Smooth muscle cell (in vitro differentiated cells): ENCODE measurements at regions not wholly inside any gene's neighbourhood (a gene's known extent, or its start where the extent isn't known, plus 50 kb on each side); places are given as distances from the start of the nearest gene placed in this dataset.

Source experiments
- DNase-seq: peaks from one replicate; lab custom pipeline; 2025; ENCODE audit not compliant: unreplicated experiment; lab: John Stamatoyannopoulos, UW
- H2AFZ ChIP-seq: fragments of 200-600 bp; sonication (generic); 2 replicates; pipeline ENCODE4 v1.6.0; 2016; ENCODE audit warnings: antibody characterized with exemption, low read depth, mild to moderate bottlenecking
- H3F3A ChIP-seq: fragments of 200-600 bp; sonication (generic); 2 replicates; pipeline ENCODE4 v1.6.0; 2017; ENCODE audit warnings: antibody characterized with exemption, low read depth
- H3K27ac ChIP-seq: fragments of 200-600 bp; sonication (generic); 2 replicates; pipeline ENCODE4 v1.5.1; 2016; ENCODE audit warnings: low read depth, mild to moderate bottlenecking
- H3K27me3 ChIP-seq: fragments of 200-600 bp; sonication (generic); 2 replicates; pipeline ENCODE4 v1.6.1; 2016; ENCODE audit warnings: low read depth, mild to moderate bottlenecking
- H3K36me3 ChIP-seq: fragments of 200-600 bp; sonication (generic); 2 replicates; pipeline ENCODE4 v1.5.1; 2016; ENCODE audit warnings: low read depth
- H3K4me1 ChIP-seq: fragments of 200-600 bp; sonication (generic); 2 replicates; pipeline ENCODE4 v1.5.1; 2016; ENCODE audit warnings: low read depth
- H3K4me2 ChIP-seq: fragments of 200-600 bp; sonication (generic); 2 replicates; pipeline ENCODE4 v1.6.0; 2016; ENCODE audit warnings: mild to moderate bottlenecking
- H3K4me3 ChIP-seq: fragments of 200-600 bp; sonication (generic); 2 replicates; pipeline ENCODE4 v1.5.1; 2016; ENCODE audit warnings: mild to moderate bottlenecking
- H3K79me2 ChIP-seq: fragments of 200-600 bp; sonication (generic); 2 replicates; pipeline ENCODE4 v1.6.0; 2016; ENCODE audit warnings: low read depth, mild to moderate bottlenecking
- H3K9ac ChIP-seq: fragments of 200-600 bp; sonication (generic); 2 replicates; pipeline ENCODE4 v1.6.0; 2016; ENCODE audit warnings: low read depth
- H3K9me3 ChIP-seq: fragments of 200-600 bp; sonication (generic); replicated peaks from 2 replicates; pipeline ENCODE4 v1.5.1; 2016; ENCODE audit warnings: low read depth
- H4K20me1 ChIP-seq: fragments of 200-600 bp; sonication (generic); 2 replicates; pipeline ENCODE4 v1.6.0; 2016; ENCODE audit warnings: low read depth
- CTCF ChIP-seq: fragments of 200-600 bp; sonication (generic); IDR thresholded peaks from 2 replicates; pipeline ENCODE4 v1.5.1; 2017; ENCODE audit warnings: borderline replicate concordance, mild to moderate bottlenecking, antibody characterized with exemption; ENCODE audit not compliant: insufficient read depth, poor library complexity, severe bottlenecking
- WGBS: methylation state at CpG from one replicate; pipeline ENCODE4 v1.1.7; 2016; ENCODE audit warnings: low lambda C conversion rate; 5-methylcytosine and 5-hydroxymethylcytosine counted together

- Histone ChIP-seq H3K79me2 (no peaks in the 10 kb centered on the region), H3K9me3 (no peaks in the 10 kb centered on the region), H3K36me3 (no peaks in the 10 kb centered on the region), H3K4me2 (no peak overlapping the region), H2AFZ (no peak overlapping the region), H3K4me1 (peaks cover 8% of the 10 kb centered on the region), H4K20me1 (no peaks in the 10 kb centered on the region), H3K27ac (no peak overlapping the region), H3K4me3 (no peak overlapping the region), H3K27me3 (no peaks in the 10 kb centered on the region), H3F3A (no peaks in the 10 kb centered on the region), H3K9ac (no peak overlapping the region)
- TF ChIP-seq CTCF: no peak
- no peak for DNase-seq
- WGBS: 83% methylated on average over 5 of the region's 5 CpGs
These were observed 114.5 kb downstream of the CD47 start for GRCh38 chr3:107976202-107976800.

- 81% methylated on average over 3 of the region's 3 CpGs for WGBS
- TF ChIP-seq CTCF: no peak
- no peak overlapping the region for H3K27ac ChIP-seq
These were observed 115.2 kb downstream of the CD47 start for GRCh38 chr3:107975529-107976201.

GRCh38 chr3:107973961-107974360, 116.9 kb downstream of the CD47 start:
- H2AFZ ChIP-seq: no peak overlapping the region
- no peaks in the 10 kb centered on the region for H3K79me2 ChIP-seq
- no peaks in the 10 kb centered on the region for H3K9me3 ChIP-seq
- H4K20me1 ChIP-seq: no peaks in the 10 kb centered on the region
- no peak for DNase-seq
- no peak overlapping the region for H3K4me3 ChIP-seq
- no peak overlapping the region for H3K27ac ChIP-seq
- WGBS: 87% methylated on average over 4 of the region's 4 CpGs
- H3K4me2 ChIP-seq: no peak overlapping the region
- no peaks in the 10 kb centered on the region for H3K27me3 ChIP-seq
- TF ChIP-seq CTCF: no peak
- H3K4me1 ChIP-seq: no peaks in the 10 kb centered on the region
- no peaks in the 10 kb centered on the region for H3K36me3 ChIP-seq
- no peaks in the 10 kb centered on the region for H3F3A ChIP-seq
- H3K9ac ChIP-seq: no peak overlapping the region

More at GRCh38 chr3:107975529-107976201, 115.2 kb downstream of the CD47 start:
- H3K4me2 ChIP-seq: no peak overlapping the region
- no peak for DNase-seq
- no peaks in the 10 kb centered on the region for H3F3A ChIP-seq
- no peaks in the 10 kb centered on the region for H3K36me3 ChIP-seq
- H3K27me3 ChIP-seq: no peaks in the 10 kb centered on the region
- no peak overlapping the region for H2AFZ ChIP-seq
- no peaks in the 10 kb centered on the region for H3K79me2 ChIP-seq
- H3K4me3 ChIP-seq: no peak overlapping the region
- no peaks in the 10 kb centered on the region for H4K20me1 ChIP-seq
- no peak overlapping the region for H3K9ac ChIP-seq
- peaks cover 8% of the 10 kb centered on the region for H3K4me1 ChIP-seq
- no peaks in the 10 kb centered on the region for H3K9me3 ChIP-seq

GRCh38 chr3:107973152-107973551, 117.7 kb downstream of the CD47 start:
- Histone ChIP-seq H3K27me3 (no peaks in the 10 kb centered on the region), H3K4me1 (no peaks in the 10 kb centered on the region), H4K20me1 (no peaks in the 10 kb centered on the region), H3K4me3 (no peak overlapping the region), H2AFZ (no peak overlapping the region), H3K9me3 (no peaks in the 10 kb centered on the region), H3K4me2 (no peak overlapping the region), H3K79me2 (no peaks in the 10 kb centered on the region), H3K36me3 (no peaks in the 10 kb centered on the region), H3K27ac (no peak overlapping the region), H3K9ac (no peak overlapping the region), H3F3A (no peaks in the 10 kb centered on the region)
- TF ChIP-seq CTCF: no peak
- 90% methylated on average over 2 of the region's 2 CpGs for WGBS
- no peak for DNase-seq
